Adrenal gland (tissue), 9 donors: ENCODE measurements at regions not wholly inside any gene's neighbourhood (a gene's known extent, or its start where the extent isn't known, plus 50 kb on each side); places are given as distances from the start of the nearest gene placed in this dataset.

Experiments used
- DNase-seq, 7 donors: peaks; one replicate each; pipeline ENCODE4 v3.0.0-alpha.2; 2019 to 2020
- H3K27ac ChIP-seq, 5 donors: fragments of 200-600 bp; sonication (generic) in 4 of 5; 1 replicate in 3 of 5; 2 replicates in 2 of 5; pipeline versions ENCODE4 v1.5.1 to v1.8.0; 2016 to 2020; ENCODE audit warnings: mild to moderate bottlenecking in 1 of 5
- H3K27me3 ChIP-seq: fragments of 200-600 bp; 2 replicates; pipeline ENCODE4 v1.8.0; 2021
- H3K36me3 ChIP-seq, 2 donors: fragments of 200-600 bp; replicated peaks in 1 of 2; 1 replicate in 1 of 2; 2 replicates in 1 of 2; pipeline versions ENCODE4 v1.5.1 to v1.8.0; 2018 to 2022
- H3K4me1 ChIP-seq, 2 donors: fragments of 200-600 bp; replicated peaks in 1 of 2; 1 replicate in 1 of 2; 2 replicates in 1 of 2; pipeline versions ENCODE4 v1.5.1 to v1.8.0; 2018 to 2021
- H3K4me3 ChIP-seq, 4 donors: fragments of 200-600 bp; sonication (generic) in 3 of 4; one replicate each; pipeline ENCODE4 v1.5.1; 2016 to 2018
- H3K9me3 ChIP-seq, 3 donors: fragments of 200-600 bp; sonication (generic) in 1 of 3; replicated peaks in 1 of 3; 1 replicate in 2 of 3; 2 replicates in 1 of 3; pipeline versions ENCODE4 v1.5.1 to v1.8.0; 2016 to 2021
- CTCF ChIP-seq, 6 experiments: fragments of 450-650 bp in 4 of 6; fragments of 200-600 bp in 2 of 6; sonication (generic) in 1 of 6; IDR thresholded peaks; 1 replicate in 5 of 6; 2 replicates in 1 of 6; pipeline versions ENCODE4 v1.5.1 to v1.8.0; 2016 to 2021; ENCODE audit warnings: antibody characterized with exemption in 6 of 6, mild to moderate bottlenecking in 2 of 6, moderate library complexity in 1 of 6
- POLR2A ChIP-seq, 2 donors: fragments of 450-650 bp; IDR thresholded peaks; one replicate each; pipeline ENCODE4 v1.6.1; 2017; ENCODE audit warnings: antibody characterized with exemption in 2 of 2, mild to moderate bottlenecking in 2 of 2, moderate library complexity in 1 of 2
- WGBS, 4 donors: extraction: QIAGEN DNeasy Blood & Tissue Kit in 2 of 4; methylation state at CpG; one replicate each; pipeline versions ENCODE4 v1.1.5 to v1.1.7; 2013 to 2017; 5-methylcytosine and 5-hydroxymethylcytosine counted together
- intact Hi-C, 2 donors: fragments of 100-400 bp; cut with DNase I; formaldehyde crosslinking; loops; one replicate each; pipeline versions ENCODE4 v1.14.1 to v1.15.0; 2022 to 2023
- donor health status: healthy with polysubstance abuse.
- donor health status: Bipolar disorder and iron deficiency.
- donor health status: DM: yes; HTN: yes; CAD: no.
- donor health status: DM: no; HTN: no; CAD: no.
- donor health status: DM: no; HTN: no; CAD: no.

GRCh38 chr5:52374286-52374685 lies 413.4 kb upstream of the ITGA1 start:
- Histone ChIP-seq H3K4me3 (no peak overlapping the region), H3K27ac (no peak overlapping the region), H3K9me3 (no peaks in the 10 kb centered on the region), H3K4me1 (no peaks in the 10 kb centered on the region), H3K36me3 (no peaks in the 10 kb centered on the region), H3K27me3 (no peaks in the 10 kb centered on the region)
- TF ChIP-seq POLR2A (IDR thresholded peaks at IDR 0.05) (no peak), CTCF (IDR thresholded peaks at IDR 0.05) (no peak)
- intact Hi-C loops = no loop called here
- no peak for DNase-seq

DNA sequence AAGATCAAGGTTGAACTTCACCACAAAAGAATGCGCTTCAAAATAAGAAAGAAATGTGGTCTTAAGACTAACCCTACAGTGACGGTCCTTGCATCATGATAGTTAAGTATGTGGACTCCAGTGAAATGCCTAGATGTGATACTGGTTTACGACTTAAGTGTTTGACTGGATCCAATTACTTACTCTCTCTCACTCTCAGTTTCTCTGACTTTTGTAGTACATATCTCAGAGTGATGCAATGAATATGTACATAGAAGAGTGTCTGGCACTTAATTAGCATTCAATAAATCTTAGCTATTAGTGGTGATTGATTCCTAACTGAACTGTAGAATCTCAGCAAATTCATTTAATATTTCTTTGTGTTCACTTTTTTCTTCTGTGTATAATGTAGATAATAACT lies 411.7 kb upstream of the ITGA1 start:
- intact Hi-C loops = no loop called here
- H3K9me3 ChIP-seq = no peaks in the 10 kb centered on the region
- no peak for DNase-seq
- no peaks in the 10 kb centered on the region for H3K4me1 ChIP-seq
- 82 to 87% (median 85%) methylated on average over 3 of the region's 3 CpGs for WGBS, 4 donors
- no peaks in the 10 kb centered on the region for H3K27me3 ChIP-seq
- TF ChIP-seq POLR2A (IDR thresholded peaks at IDR 0.05) (no peak), CTCF (IDR thresholded peaks at IDR 0.05) (no peak)
- no peaks in the 10 kb centered on the region for H3K36me3 ChIP-seq
- H3K4me3 ChIP-seq = no peak overlapping the region
- no peak overlapping the region for H3K27ac ChIP-seq

- Histone ChIP-seq H3K27ac (no peak overlapping the region), H3K4me1 (no peaks in the 10 kb centered on the region), H3K4me3 (no peak overlapping the region), H3K9me3 (no peaks in the 10 kb centered on the region), H3K27me3 (no peaks in the 10 kb centered on the region), H3K36me3 (no peaks in the 10 kb centered on the region)
- no peak for DNase-seq
- intact Hi-C loops = no loop called here
- 79 to 83% (median 82%) methylated on average over 7 of the region's 7 CpGs for WGBS, 4 donors
- TF ChIP-seq POLR2A (IDR thresholded peaks at IDR 0.05) (no peak), CTCF (IDR thresholded peaks at IDR 0.05) (no peak)
Observed at GRCh38 chr5:52376592-52376991, 411.1 kb upstream of the ITGA1 start.

DNA sequence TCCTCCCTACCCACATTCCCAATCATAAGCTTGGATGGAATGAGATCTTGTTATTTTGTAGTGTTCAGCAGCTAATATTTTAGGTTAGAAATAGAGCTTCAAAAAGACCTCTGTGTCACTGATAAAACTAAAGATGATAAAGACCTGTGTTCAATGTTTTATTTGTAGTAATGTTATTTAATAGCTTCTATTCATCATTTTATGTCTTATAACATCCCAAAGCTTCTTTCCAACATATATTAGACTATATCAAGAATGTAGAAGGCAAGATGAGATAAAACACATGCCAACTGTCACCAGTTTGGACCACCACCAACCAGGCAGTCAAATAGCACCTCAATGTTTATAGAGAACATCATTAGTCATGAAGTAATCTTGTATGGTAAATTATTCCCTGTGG lies 409.5 kb upstream of the ITGA1 start:
- Histone ChIP-seq H3K27ac (no peak overlapping the region), H3K36me3 (no peaks in the 10 kb centered on the region), H3K4me3 (no peak overlapping the region), H3K27me3 (no peaks in the 10 kb centered on the region), H3K4me1 (no peaks in the 10 kb centered on the region), H3K9me3 (no peaks in the 10 kb centered on the region)
- intact Hi-C loops = no loop called here
- no peak for DNase-seq
- TF ChIP-seq POLR2A (IDR thresholded peaks at IDR 0.05) = no peak
- no peak for TF ChIP-seq CTCF (IDR thresholded peaks at IDR 0.05)
